Astrocyte of the cerebellum (primary cell): ENCODE measurements at regions not wholly inside any gene's neighbourhood (a gene's known extent, or its start where the extent isn't known, plus 50 kb on each side); places are given as distances from the start of the nearest gene placed in this dataset.

Experiments used
- DNase-seq: peaks from one replicate; pipeline ENCODE4 v3.0.0-alpha.2; 2011; ENCODE audit warnings: low read depth
- H3K4me3 ChIP-seq: 2 replicates; pipeline ENCODE4 v1.5.1; 2011; ENCODE audit warnings: mild to moderate bottlenecking, low read depth, low read length, moderate library complexity
- CTCF ChIP-seq: IDR thresholded peaks from 2 replicates; pipeline ENCODE4 v1.5.1; 2012; ENCODE audit warnings: low read length, low read depth, moderate library complexity, mild to moderate bottlenecking; ENCODE audit errors: missing control alignments
- in situ Hi-C: cut with HindIII; loops from 2 replicates; pipeline ENCODE4 v1.10.0; 2017; ENCODE audit warnings: low sequenced_read_pairs

GRCh38 chr7:45414226-45414625, 159.9 kb upstream of the ADCY1 start:
- no peak overlapping the region for H3K4me3 ChIP-seq
- in situ Hi-C loops = no loop called here
- DNase-seq = no peak
- no peak for TF ChIP-seq CTCF

DNA sequence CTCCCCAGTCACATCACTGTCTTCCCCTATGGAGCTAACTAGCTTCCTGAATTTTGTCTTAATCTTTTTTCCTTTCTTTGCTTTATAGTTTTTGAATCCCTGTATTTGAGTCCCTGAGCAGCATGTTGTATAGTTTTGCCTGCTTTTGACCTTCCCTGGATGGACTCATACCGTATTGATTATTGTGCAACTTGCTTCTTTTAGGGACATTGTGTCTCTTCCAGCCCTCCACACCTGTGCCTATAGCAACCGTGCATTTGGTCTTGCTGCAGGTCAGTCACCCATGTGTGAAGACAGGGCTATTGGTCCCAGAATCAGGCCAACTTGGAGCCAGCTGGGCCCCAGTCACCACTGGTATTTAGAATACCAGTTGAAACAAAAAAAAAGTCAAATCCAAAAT, 158.9 kb upstream of the ADCY1 start:
- DNase-seq = no peak
- H3K4me3 ChIP-seq = no peak overlapping the region
- no peak for TF ChIP-seq CTCF
- in situ Hi-C loops = no loop called here

GRCh38 chr7:45416846-45417245, 157.3 kb upstream of the ADCY1 start:
- no peak for TF ChIP-seq CTCF
- in situ Hi-C loops = no loop called here
- DNase-seq = no peak
- no peak overlapping the region for H3K4me3 ChIP-seq

DNA sequence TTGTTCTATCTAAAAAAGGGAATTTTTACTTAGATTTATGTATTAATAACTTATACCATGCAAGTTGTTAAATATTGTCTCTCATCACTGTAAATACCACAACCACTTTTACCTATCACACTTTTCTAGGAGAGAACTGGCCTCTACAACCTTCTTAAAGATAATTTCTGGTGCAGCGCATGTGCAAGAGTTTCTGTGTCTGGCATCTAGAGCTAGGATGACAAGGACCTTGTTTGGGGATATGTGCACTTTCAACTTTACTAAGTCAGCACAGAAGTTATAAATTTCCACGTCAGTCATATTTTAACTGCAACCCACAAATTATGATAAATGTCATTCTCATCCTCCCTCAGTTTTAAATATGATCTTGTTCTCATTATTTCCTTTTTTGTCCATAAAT, 156.9 kb upstream of the ADCY1 start:
- no peak for TF ChIP-seq CTCF
- no peak for DNase-seq
- H3K4me3 ChIP-seq = no peak overlapping the region
- in situ Hi-C loops = no loop called here

DNA sequence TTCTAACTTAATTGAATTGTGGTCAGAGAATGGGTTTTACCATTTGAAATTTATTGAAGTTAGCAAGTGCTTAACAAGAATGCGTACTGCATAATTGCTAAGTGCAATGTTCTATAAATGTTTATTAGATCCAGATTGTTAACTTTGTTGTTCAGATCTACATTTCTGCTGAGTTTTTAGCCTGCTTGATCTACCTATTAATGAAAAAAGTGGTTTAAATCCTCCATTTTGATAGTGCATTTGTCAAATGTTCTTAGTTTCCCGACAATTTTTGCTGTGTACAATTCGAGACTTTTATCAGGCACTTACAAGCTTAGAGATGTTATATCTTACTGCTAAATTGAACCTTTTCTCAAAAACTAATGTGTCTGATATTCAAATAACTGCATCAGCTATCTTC, 156.4 kb upstream of the ADCY1 start:
- TF ChIP-seq CTCF = no peak
- no peak for DNase-seq
- in situ Hi-C loops = no loop called here
- H3K4me3 ChIP-seq = no peak overlapping the region

DNA sequence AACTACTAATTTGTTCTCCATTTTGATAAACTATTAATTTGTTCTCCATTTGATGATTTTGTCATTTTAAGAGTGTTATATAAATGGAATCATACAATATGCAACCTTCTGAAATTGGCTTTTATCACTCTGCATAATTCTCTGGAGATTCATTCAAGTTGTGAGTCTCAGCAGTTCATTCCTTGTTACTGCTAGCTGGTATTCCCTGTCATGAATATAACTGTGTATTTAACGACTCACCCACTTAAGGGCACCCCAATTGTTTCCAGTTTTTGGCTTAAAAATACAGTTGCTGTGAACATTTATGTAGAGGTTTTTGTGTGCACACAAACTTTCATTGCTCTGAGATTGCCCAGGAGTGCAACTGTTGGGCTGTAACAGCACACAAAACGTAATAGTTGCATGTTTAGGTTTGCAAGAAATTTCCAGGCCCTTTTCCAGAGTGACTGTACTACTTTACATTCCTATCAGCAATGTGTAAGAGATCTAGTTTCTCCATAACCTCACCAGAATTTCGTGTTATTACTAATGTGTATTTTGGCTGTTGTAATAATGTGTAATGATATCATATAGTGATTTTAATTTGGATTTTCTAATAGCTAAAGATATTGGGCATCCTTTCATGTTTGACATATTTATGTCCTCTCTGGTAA, 153.2 kb upstream of the ADCY1 start:
- DNase-seq = no peak
- no peak for TF ChIP-seq CTCF
- no peak overlapping the region for H3K4me3 ChIP-seq
- in situ Hi-C loops = no loop called here

- in situ Hi-C loops = no loop called here
- no peak for TF ChIP-seq CTCF
- DNase-seq = no peak
- H3K4me3 ChIP-seq = no peak overlapping the region
Measured at GRCh38 chr7:45421806-45422205, 152.4 kb upstream of the ADCY1 start.
